Mesenchymal stem cell (in vitro differentiated cells and primary cell): ENCODE measurements at regions not wholly inside any gene's neighbourhood (a gene's known extent, or its start where the extent isn't known, plus 50 kb on each side); places are given as distances from the start of the nearest gene placed in this dataset.

Experiments used
- DNase-seq: peaks from one replicate; pipeline ENCODE4 v3.0.0-alpha.2; 2013
- H2AFZ ChIP-seq: one replicate; pipeline ENCODE4 v1.6.1; 2013; ENCODE audit warnings: low read depth, mild to moderate bottlenecking, control low read depth, inconsistent platforms, low read length, moderate library complexity
- H2AK5ac ChIP-seq: 2 replicates; pipeline ENCODE4 v1.6.1; 2013; ENCODE audit warnings: low read length, moderate library complexity, mild to moderate bottlenecking, inconsistent platforms; ENCODE audit not compliant: severe bottlenecking
- H2BK120ac ChIP-seq: one replicate; pipeline ENCODE4 v1.6.1; 2013; ENCODE audit warnings: low read depth, mild to moderate bottlenecking, inconsistent platforms, low read length, moderate library complexity
- H2BK12ac ChIP-seq, 2 experiments: one replicate each; pipeline ENCODE4 v1.6.1; 2013; ENCODE audit warnings: inconsistent platforms in 2 of 2, low read length in 2 of 2, mild to moderate bottlenecking in 2 of 2, moderate library complexity in 2 of 2, control low read depth in 1 of 2
- H2BK15ac ChIP-seq: one replicate; pipeline ENCODE4 v1.6.1; 2013; ENCODE audit warnings: mild to moderate bottlenecking, low read depth, inconsistent platforms; ENCODE audit not compliant: poor library complexity, severe bottlenecking
- H2BK5ac ChIP-seq: 2 replicates; pipeline ENCODE4 v1.6.1; 2013; ENCODE audit warnings: low read depth, mild to moderate bottlenecking, low read length, control low read depth, inconsistent platforms; ENCODE audit not compliant: poor library complexity, severe bottlenecking
- H3K14ac ChIP-seq, 2 experiments: one replicate each; pipeline ENCODE4 v1.6.1; 2013; ENCODE audit warnings: inconsistent platforms in 2 of 2, low read length in 2 of 2, control low read depth in 1 of 2, mild to moderate bottlenecking in 1 of 2, moderate library complexity in 1 of 2
- H3K18ac ChIP-seq, 2 experiments: one replicate each; pipeline ENCODE4 v1.6.1; 2013; ENCODE audit warnings: inconsistent platforms in 2 of 2, low read length in 2 of 2, control low read depth in 1 of 2, low read depth in 1 of 2, mild to moderate bottlenecking in 1 of 2
- H3K23ac ChIP-seq, 2 experiments: one replicate each; pipeline ENCODE4 v1.6.1; 2013; ENCODE audit warnings: inconsistent platforms in 2 of 2, low read length in 2 of 2, mild to moderate bottlenecking in 2 of 2, moderate library complexity in 2 of 2, control low read depth in 1 of 2
- H3K27ac ChIP-seq: 2 replicates; pipeline ENCODE4 v1.5.1; 2013; ENCODE audit warnings: mild to moderate bottlenecking, moderate library complexity, low read length, control low read depth, inconsistent platforms; ENCODE audit not compliant: poor library complexity, severe bottlenecking
- H3K27me3 ChIP-seq, 2 experiments: 2 replicates each; pipeline versions ENCODE4 v1.6.1 to v1.7.0; 2013; ENCODE audit warnings: low read length in 2 of 2, mild to moderate bottlenecking in 2 of 2, moderate library complexity in 2 of 2, control low read depth in 1 of 2, inconsistent platforms in 1 of 2; ENCODE audit not compliant: control insufficient read depth in 1 of 2, insufficient read depth in 1 of 2
- H3K36me3 ChIP-seq, 2 experiments: 2 replicates each; pipeline versions ENCODE4 v1.6.1 to v1.7.0; 2013; ENCODE audit warnings: low read length in 2 of 2, control low read depth in 1 of 2, inconsistent platforms in 1 of 2, low read depth in 1 of 2, mild to moderate bottlenecking in 1 of 2; ENCODE audit not compliant: insufficient read depth in 2 of 2, control insufficient read depth in 1 of 2
- H3K4ac ChIP-seq, 2 experiments: one replicate each; pipeline ENCODE4 v1.6.1; 2013; ENCODE audit warnings: inconsistent platforms in 2 of 2, low read length in 2 of 2, mild to moderate bottlenecking in 2 of 2, moderate library complexity in 2 of 2, control low read depth in 1 of 2, low read depth in 1 of 2
- H3K4me1 ChIP-seq: 2 replicates; pipeline ENCODE4 v1.6.1; 2013; ENCODE audit warnings: low read depth, low read length, control low read depth; ENCODE audit not compliant: control insufficient read depth, insufficient read depth
- H3K4me2 ChIP-seq: 2 replicates; pipeline ENCODE4 v1.6.1; 2013; ENCODE audit warnings: low read length, mild to moderate bottlenecking, inconsistent platforms; ENCODE audit not compliant: poor library complexity, severe bottlenecking
- H3K4me3 ChIP-seq, 2 experiments: 2 replicates each; pipeline versions ENCODE4 v1.5.1 to v1.7.0; 2013; ENCODE audit warnings: low read length in 2 of 2, mild to moderate bottlenecking in 2 of 2, control low read depth in 1 of 2, low read depth in 1 of 2; ENCODE audit not compliant: insufficient read depth in 1 of 2
- H3K79me1 ChIP-seq: replicated peaks from 2 replicates; pipeline ENCODE4 v1.6.1; 2013; ENCODE audit warnings: mild to moderate bottlenecking, control low read depth, low read length, inconsistent platforms; ENCODE audit not compliant: poor library complexity, severe bottlenecking
- H3K9ac ChIP-seq: 2 replicates; pipeline ENCODE4 v1.7.0; 2013; ENCODE audit warnings: mild to moderate bottlenecking, low read length, moderate library complexity
- H3K9me3 ChIP-seq: 2 replicates; pipeline ENCODE4 v1.7.0; 2013; ENCODE audit warnings: mild to moderate bottlenecking, low read length; ENCODE audit not compliant: control insufficient read depth
- H4K8ac ChIP-seq: one replicate; pipeline ENCODE4 v1.6.1; 2013; ENCODE audit warnings: inconsistent platforms, mild to moderate bottlenecking, low read length, moderate library complexity
- H4K91ac ChIP-seq: one replicate; pipeline ENCODE4 v1.6.1; 2013; ENCODE audit warnings: mild to moderate bottlenecking, low read length, inconsistent platforms
- WGBS: methylation state at CpG from one replicate; pipeline ENCODE4 v1.1.7; 2013; ENCODE audit warnings: mixed read lengths; 5-methylcytosine and 5-hydroxymethylcytosine counted together

DNA sequence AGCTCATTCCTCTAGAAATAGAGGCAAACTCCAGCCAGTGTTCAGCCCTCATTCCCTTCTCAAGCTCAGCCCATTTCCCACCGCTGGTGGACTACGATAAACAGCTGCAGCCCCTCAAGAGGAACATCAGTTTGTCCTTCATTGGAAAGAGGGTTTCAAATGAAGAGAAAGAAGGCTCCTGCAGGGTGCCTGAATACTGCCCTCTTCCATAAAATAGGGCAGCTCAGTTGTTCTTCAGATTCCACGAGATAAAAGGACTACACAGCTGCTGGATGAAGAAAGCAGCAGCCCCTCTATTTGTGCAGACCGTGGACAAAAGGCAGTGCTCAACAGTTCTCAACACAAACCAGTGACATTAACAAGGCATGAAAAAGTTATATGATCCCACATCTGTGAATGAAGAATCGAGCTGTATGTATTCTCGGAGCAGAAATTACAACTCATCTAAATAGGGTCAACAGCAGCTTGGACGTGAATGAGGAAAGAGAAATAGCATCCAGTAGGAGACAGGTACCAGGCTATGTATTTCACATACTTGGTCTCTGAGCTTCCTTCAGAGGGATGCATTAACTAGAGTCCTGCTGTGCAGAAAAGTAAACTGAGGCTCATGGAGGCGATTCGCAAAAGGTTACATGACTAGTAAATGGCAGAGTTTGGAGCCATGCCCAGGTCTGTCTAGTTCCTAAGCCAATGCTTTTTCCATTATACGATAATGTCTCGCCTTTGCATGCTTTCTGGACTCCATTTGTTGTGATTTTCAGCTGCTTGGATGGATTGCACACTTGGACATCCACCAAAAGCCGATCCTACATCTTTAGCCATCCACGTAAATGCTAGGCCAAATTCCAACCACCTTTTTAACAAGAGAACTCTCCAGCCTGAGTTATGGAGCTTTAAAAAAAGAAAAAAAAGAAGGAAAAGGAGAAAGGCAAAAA lies 301.2 kb upstream of the PPARGC1A start:
- no peak overlapping the region for H3K4me3 ChIP-seq
- no peak overlapping the region for H2BK120ac ChIP-seq
- WGBS = 90% methylated on average over 11 of the region's 13 CpGs
- H3K4ac ChIP-seq = no peak overlapping the region
- no peaks in the 10 kb centered on the region for H3K9me3 ChIP-seq
- H3K9ac ChIP-seq = no peak overlapping the region
- H4K8ac ChIP-seq = no peak overlapping the region
- no peak overlapping the region for H2BK12ac ChIP-seq
- no peak overlapping the region for H3K18ac ChIP-seq
- H2AK5ac ChIP-seq = no peak overlapping the region
- H3K4me1 ChIP-seq = no peaks in the 10 kb centered on the region
- no peak overlapping the region for H3K4me2 ChIP-seq
- H3K36me3 ChIP-seq = no peaks in the 10 kb centered on the region
- DNase-seq = no peak
- H3K27ac ChIP-seq = no peak overlapping the region
- H4K91ac ChIP-seq = no peak overlapping the region
- no peak overlapping the region for H2BK15ac ChIP-seq
- H3K79me1 ChIP-seq = no peaks in the 10 kb centered on the region
- H3K27me3 ChIP-seq = no peaks in the 10 kb centered on the region
- H3K14ac ChIP-seq = no peak overlapping the region
- no peak overlapping the region for H2AFZ ChIP-seq
- no peak overlapping the region for H2BK5ac ChIP-seq
- H3K23ac ChIP-seq = no peak overlapping the region

GRCh38 chr4:24188459-24188858 lies 298.6 kb upstream of the PPARGC1A start:
- WGBS = no CpG with 5 or more reads among the region's 1 CpG
- no peak overlapping the region for H2BK15ac ChIP-seq
- no peak overlapping the region for H3K27ac ChIP-seq

DNA sequence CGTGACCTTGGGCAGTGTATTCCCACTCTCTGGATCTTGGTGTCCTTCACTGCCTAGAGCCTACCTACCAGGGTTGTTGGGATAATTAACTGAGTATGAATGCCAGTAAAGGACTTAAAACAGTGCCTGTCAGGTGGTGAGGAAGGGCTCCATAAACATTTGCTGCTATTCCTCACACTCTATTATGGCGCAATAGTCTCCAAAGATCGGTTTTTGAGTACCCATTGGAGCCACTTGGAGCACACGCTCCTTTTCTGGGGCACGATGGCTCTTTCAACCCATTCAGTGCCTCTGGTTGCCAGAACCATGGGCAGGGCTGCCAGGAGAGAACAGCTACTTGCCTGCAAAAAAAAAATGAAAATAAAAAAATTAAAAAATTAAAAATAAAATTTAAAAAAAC lies 296.6 kb upstream of the PPARGC1A start:
- Histone ChIP-seq H3K9ac (no peak overlapping the region), H3K4me2 (no peak overlapping the region), H3K27me3 (no peaks in the 10 kb centered on the region), H3K23ac (no peak overlapping the region), H2BK120ac (no peak overlapping the region), H3K18ac (no peak overlapping the region), H2BK12ac (no peak overlapping the region), H3K4me1 (peaks cover 1% of the 10 kb centered on the region), H3K36me3 (no peaks in the 10 kb centered on the region), H2AK5ac (no peak overlapping the region), H3K14ac (no peak overlapping the region), H3K79me1 (no peaks in the 10 kb centered on the region), H3K4me3 (no peak overlapping the region), H3K9me3 (no peaks in the 10 kb centered on the region), H4K8ac (no peak overlapping the region), H3K4ac (no peak overlapping the region), H2AFZ (no peak overlapping the region), H3K27ac (no peak overlapping the region), H4K91ac (no peak overlapping the region), H2BK15ac (no peak overlapping the region), H2BK5ac (no peak overlapping the region)
- 95% methylated on average over 5 of the region's 5 CpGs for WGBS
- DNase-seq = no peak

More at GRCh38 chr4:24188459-24188858, 298.6 kb upstream of the PPARGC1A start:
- Histone ChIP-seq H2BK12ac (no peak overlapping the region), H3K9ac (no peak overlapping the region), H3K36me3 (no peaks in the 10 kb centered on the region), H4K8ac (no peak overlapping the region), H3K4me2 (no peak overlapping the region), H3K23ac (no peak overlapping the region), H3K4ac (no peak overlapping the region), H3K27me3 (no peaks in the 10 kb centered on the region), H2AFZ (no peak overlapping the region), H3K9me3 (no peaks in the 10 kb centered on the region), H3K18ac (no peak overlapping the region), H2AK5ac (no peak overlapping the region), H4K91ac (no peak overlapping the region), H3K4me3 (no peak overlapping the region), H3K14ac (no peak overlapping the region), H3K79me1 (no peaks in the 10 kb centered on the region), H2BK5ac (no peak overlapping the region), H3K4me1 (peaks cover 1% of the 10 kb centered on the region), H2BK120ac (no peak overlapping the region)
- DNase-seq = no peak

DNA sequence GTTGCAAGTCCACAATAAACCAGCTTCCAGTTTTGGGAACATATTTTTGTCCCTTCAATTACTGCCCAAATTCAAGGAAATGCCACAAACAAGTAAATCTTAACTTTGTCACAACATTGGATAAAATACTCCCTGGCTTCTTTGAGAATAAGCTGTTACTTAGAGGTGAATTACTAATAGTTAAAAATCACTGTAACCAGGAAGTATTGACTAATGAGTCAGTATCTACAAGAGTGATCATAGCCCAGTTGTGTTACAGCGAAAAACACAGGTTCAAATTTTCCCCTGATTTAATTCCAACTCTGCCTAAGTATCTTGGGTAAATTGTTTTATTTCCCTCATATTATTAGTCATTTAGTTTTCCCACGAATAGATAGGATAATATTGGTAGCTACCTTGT lies 291.2 kb upstream of the PPARGC1A start:
- no peak for DNase-seq
- Histone ChIP-seq H4K8ac (no peak overlapping the region), H3K27ac (no peak overlapping the region), H2BK12ac (no peak overlapping the region), H2BK120ac (no peak overlapping the region), H2BK15ac (no peak overlapping the region), H3K4me3 (no peak overlapping the region), H2AFZ (no peak overlapping the region), H3K9me3 (no peaks in the 10 kb centered on the region), H3K4me2 (no peak overlapping the region), H3K79me1 (no peaks in the 10 kb centered on the region), H2AK5ac (no peak overlapping the region), H3K36me3 (no peaks in the 10 kb centered on the region), H4K91ac (no peak overlapping the region), H3K4me1 (peaks cover 1% of the 10 kb centered on the region), H3K23ac (no peak overlapping the region), H3K4ac (no peak overlapping the region), H3K14ac (no peak overlapping the region), H3K9ac (no peak overlapping the region), H3K27me3 (no peaks in the 10 kb centered on the region), H3K18ac (no peak overlapping the region), H2BK5ac (no peak overlapping the region)
- WGBS = 100% methylated on average over 1 of the region's 2 CpGs
